GM12891 (cell line): ENCODE measurements at regions not wholly inside any gene's neighbourhood (a gene's known extent, or its start where the extent isn't known, plus 50 kb on each side); places are given as distances from the start of the nearest gene placed in this dataset.

ENCODE experiments used
- PAX5 ChIP-seq: IDR thresholded peaks from 2 replicates; pipeline ENCODE4 v1.6.1; 2011; ENCODE audit warnings: low read length, moderate library complexity, mild to moderate bottlenecking; ENCODE audit not compliant: insufficient read depth, severe bottlenecking
- POLR2A ChIP-seq: IDR thresholded peaks from 2 replicates; pipeline ENCODE4 v1.6.1; 2011; ENCODE audit warnings: low read depth, low read length, control low read depth
- POLR2AphosphoS5 ChIP-seq: IDR thresholded peaks from 2 replicates; pipeline ENCODE4 v1.6.1; 2011; ENCODE audit warnings: low read depth, low read length, control low read depth
- POU2F2 ChIP-seq: IDR thresholded peaks from 2 replicates; pipeline ENCODE4 v1.6.1; 2011; ENCODE audit warnings: low read depth, mild to moderate bottlenecking, control low read depth, low read length, moderate library complexity
- SPI1 ChIP-seq: IDR thresholded peaks from 2 replicates; pipeline ENCODE4 v1.6.1; 2011; ENCODE audit warnings: low read depth, low read length, control low read depth
- TAF1 ChIP-seq: IDR thresholded peaks from 2 replicates; pipeline ENCODE4 v1.6.1; 2011; ENCODE audit warnings: low read depth, low read length, control low read depth

- TF ChIP-seq POLR2AphosphoS5 (no peak), POLR2A (no peak), TAF1 (no peak), POU2F2 (no peak), SPI1 (no peak), PAX5 (no peak)
These were observed 218.3 kb downstream of the TTC6 start for GRCh38 chr14:37813732-37814131.
